ENCODE measurements at regions not wholly inside any gene's neighbourhood (a gene's known extent, or its start where the extent isn't known, plus 50 kb on each side); places are given as distances from the start of the nearest gene placed in this dataset.

- no peak for DNase-seq
Measured at GRCh38 chr2:43127941-43128558, 98.4 kb downstream of the ZFP36L2 start.

GRCh38 chr2:43127208-43127940, 99.0 kb downstream of the ZFP36L2 start:
- peak; percentile 92 for DNase-seq

GRCh38 chr2:43126817-43127207, 99.6 kb downstream of the ZFP36L2 start:
- no peak for DNase-seq

DNA sequence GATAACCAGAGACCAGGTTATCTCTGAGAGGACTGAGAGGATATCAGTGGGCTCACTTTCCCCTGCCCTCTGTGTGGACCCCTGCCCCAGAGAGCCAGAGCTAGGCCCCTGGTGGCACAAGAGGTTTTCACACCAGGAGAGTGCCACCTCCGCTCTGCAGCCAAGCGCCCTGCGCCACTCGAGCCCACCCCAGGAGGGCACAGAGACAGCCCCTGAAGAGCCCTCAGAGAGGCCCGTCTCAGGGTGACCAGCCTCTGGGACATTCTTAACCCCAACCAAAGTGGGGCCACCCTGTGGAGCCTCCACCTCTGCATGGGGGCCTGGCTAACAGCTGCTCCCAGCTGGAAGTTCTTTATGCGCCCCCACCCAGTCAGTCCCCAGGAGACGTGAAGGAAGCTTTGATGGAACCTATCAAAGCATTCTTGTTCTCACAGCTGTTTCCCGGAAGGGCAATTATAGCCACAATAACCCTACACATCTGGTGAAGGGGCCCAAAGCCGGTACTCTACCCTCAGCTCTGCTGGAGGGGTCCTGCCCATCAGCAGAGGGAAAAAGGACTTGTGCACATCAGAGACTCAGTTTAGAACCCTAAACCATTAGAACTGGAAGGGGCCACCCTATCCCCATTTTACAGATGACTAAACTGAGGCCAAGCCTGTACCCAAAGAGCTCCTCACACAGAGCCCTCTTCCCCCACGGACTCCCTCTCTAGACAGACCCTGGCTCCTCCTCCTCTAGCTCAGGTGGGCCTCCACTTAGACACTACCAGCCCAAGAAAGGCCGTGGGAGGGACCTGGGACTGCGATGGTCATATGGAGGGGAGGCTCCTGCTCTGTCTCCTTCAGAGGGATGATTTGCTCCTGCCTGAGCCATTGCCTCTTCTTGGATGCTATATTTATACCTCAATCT, 101.1 kb downstream of the ZFP36L2 start:
- DNase-seq = no peak

GRCh38 chr2:43124687-43125057, 101.7 kb downstream of the ZFP36L2 start:
- no peak for DNase-seq

GRCh38 chr2:43123981-43124686, 102.3 kb downstream of the ZFP36L2 start:
- DNase-seq = no peak

DNA sequence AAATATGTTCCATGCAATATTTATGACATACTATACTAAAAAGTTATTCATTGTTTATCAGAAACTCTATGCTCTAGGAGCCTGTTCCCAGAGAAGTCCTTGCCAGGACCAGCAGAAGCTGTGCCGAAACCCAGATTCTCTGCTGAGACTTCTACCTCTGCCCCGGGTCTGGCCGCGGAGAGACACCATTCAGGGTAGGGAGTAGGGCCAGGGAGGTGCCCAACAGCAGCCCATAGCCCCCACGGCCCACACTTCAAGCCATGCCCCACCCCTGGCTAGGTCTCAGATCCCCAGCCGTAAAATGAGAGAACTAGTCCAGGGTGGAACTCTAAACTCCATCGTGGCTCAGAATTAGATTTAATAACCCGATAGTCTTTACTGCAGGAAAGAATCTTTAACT, 102.9 kb downstream of the ZFP36L2 start:
- DNase-seq = no peak

DNA sequence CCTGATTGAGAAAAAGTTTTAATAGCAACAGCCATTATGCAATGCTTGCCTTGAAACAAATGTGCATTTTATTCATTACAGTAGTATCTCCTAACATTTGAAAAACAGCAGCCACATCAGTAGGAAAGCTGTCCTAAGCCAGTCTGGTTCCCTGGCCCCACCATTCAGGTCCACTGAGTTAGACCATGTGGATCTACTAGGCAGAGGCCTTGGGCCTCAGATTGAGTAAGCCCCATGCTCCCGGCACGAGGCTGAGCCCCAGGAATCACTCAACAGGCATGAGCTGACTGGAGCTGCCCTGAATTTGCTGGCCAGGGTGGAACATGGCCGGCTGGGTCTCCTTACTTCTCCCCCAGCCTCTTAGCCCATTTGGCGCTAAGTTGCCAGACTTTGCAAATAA, 103.4 kb downstream of the ZFP36L2 start:
- no peak for DNase-seq

GRCh38 chr2:43121580-43122314, 104.7 kb downstream of the ZFP36L2 start:
- DNase-seq = no peak

DNA sequence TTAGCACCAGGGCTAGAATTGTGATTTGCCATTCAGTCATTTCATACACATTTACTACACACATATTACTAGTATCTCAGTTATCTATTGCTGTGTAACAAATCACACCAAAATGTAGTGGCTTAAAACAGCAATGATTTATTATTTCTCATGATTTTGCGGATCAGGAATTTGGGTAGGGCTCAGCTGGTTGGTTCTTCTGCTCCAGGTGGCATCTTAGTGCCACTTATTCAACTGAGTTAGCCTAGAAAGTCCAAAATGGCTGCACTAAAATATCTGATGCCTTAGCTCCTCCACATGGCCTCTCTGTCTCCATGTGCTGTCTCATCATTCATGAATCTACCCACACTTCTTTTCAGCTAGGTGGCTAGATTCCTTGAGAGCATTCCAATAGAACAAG, 107.1 kb downstream of the ZFP36L2 start:
- DNase-seq = no peak

GRCh38 chr2:43117521-43118143, 108.8 kb downstream of the ZFP36L2 start:
- DNase-seq = no peak

- no peak for DNase-seq
Measured at GRCh38 chr2:43116988-43117387, 109.4 kb downstream of the ZFP36L2 start.

DNA sequence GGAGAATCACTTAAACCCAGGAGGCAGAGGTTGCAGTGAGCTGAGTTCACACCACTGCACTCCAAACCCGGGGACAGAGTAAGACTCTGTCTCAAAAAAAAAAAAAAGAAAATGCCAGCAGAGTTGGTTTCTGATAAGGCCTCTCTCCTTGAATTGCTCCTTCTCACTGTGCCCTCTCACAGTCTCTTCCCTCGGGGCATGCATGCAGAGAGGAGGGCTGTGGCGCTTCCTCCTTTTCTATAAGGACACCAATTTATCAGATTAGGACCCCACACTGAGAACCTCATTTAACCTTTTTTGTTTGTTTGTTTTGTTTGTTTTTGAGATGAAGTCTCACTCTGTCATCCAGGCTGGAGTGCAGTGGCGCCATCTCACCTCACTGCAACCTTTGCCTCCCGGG, 110.5 kb downstream of the ZFP36L2 start:
- no peak for DNase-seq

GRCh38 chr2:43114210-43114609, 112.2 kb downstream of the ZFP36L2 start:
- DNase-seq = no peak

DNA sequence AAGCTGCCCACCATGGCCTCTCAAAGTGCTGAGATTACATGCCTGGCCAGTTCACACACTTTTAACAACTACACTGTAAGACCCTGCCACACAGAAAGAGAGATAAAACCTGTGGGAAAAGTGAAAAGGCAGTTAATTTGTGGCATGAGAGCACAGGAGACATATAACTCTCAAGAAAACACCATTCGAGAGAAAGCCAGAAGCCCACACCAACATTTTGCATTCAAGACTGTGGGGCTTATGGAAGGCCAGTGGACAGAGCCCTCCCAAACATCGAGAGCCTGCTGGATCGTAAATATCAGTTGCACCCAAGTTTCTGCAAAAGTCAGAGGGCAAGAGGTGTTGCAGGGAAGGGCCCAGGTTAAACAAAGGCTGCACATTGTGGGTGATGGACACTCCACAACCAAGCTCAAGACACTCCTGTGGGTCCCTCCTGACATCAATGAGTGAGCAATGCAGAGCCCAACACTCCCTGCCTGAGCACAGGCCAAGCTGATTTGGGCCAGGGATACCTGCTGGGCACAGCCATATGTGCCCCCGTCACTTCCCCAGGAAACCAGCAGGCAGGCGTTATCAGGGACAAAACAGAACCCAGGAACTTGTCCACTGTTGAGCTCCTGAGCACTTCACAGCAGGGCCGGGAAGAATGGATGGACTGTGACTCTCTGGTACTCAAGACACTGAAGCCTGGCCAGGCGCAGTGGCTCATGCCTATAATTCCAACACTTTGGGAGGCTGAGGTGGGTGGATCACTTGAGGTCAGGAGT, 114.4 kb downstream of the ZFP36L2 start:
- no peak for DNase-seq

DNA sequence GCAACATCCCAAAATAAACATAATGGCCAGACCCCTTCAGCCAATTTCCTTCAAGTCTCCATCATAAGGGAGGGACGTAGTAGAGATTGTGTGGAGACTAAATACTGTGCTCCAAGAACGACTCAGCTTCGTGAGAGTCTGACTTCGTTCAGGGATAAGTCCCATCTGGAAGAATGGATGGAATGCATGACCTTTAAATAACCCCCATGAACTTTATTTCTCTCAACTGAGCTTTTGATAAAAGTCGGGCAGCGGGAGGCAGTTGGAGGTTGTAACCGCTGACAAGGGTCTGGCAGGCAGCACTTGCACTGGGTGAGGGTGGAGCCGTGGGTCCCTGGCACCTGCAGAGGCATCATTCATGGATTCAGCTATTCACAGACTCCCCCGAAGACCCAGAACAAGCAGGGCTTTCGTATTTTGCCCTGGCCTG, 115.9 kb downstream of the ZFP36L2 start:
- no peak for DNase-seq

DNA sequence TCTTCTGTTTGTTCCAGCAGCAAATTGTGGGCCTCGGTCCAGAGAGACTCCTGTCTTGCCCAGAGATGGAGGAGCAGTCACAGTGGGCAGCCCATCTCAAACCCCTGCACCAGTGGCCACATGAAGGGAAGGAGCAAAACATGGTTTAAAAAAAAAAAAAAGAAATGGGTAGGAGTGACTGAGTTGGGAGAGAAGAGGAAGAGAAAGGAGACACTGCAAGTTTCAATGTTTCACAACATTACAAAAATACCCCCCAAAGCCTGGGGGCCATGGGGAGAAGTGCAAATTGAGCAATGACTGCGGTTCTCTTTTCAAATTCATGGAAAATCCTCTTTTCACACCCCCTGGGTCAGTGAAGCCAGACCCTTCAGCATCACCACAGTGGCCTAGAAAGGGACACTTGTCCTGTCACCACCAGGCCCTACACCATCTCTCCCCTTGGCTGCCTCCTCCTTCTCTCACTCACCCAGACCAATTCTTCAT, 117.1 kb downstream of the ZFP36L2 start:
- DNase-seq = no peak

DNA sequence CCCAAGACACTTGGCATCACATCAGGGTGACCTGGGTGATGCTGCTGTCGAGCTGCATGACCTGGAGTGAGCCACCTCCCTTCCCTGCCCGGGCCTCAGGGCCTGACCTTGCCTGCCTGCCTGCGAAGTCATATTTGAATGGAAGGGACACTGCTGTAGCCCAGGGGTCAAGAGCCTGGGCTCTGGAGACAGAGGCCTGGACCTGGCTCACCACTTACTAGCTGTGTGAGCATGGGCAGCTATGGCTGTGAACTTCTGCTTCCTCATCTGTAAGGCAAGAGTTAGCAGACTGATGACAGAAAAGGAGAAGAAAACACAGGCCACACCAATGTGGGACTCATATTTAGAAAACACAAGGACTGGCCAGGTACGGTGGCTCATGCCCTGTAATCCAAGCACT, 118.7 kb downstream of the ZFP36L2 start:
- no peak for DNase-seq

GRCh38 chr2:43106559-43107527, 119.6 kb downstream of the ZFP36L2 start:
- no peak for DNase-seq
